K562 (cell line): ENCODE measurements at regions not wholly inside any gene's neighbourhood (a gene's known extent, or its start where the extent isn't known, plus 50 kb on each side); places are given as distances from the start of the nearest gene placed in this dataset.

Experiments
- ATAC-seq: fragments of 200-7000 bp; cut with Tn5 transposase; 3 replicates; pipeline ENCODE4 v1.9.1; 2020; ENCODE audit warnings: moderate library complexity
- BruUV-seq: library from RNA; stranded (reverse); fragments of 400-500 nt; replicated peaks from 2 replicates; lab custom pipeline; 2021; lab: Mats Ljungman, UMichigan
- CTCF ChIA-PET: fragments of 300-600 bp; formaldehyde crosslinking; extraction: SDS; loops from one replicate; lab custom pipeline; 2021; ENCODE audit warnings: low intra/inter-chr PET ratio; lab: Yijun Ruan, JAX
- POLR2A ChIA-PET: fragments of 300-600, 350-650 bp; sonication (Branson Sonifier 250); formaldehyde crosslinking; extraction: SDS; loops from one replicate; lab custom pipeline; 2021; ENCODE audit warnings: antibody characterized with exemption, inconsistent platforms; lab: Yijun Ruan, JAX
- DNase-seq, 4 experiments: peaks; one replicate each; pipeline versions ENCODE4 v3.0.0 to v3.0.0-alpha.2; 2011 to 2018; ENCODE audit warnings: low spot score in 3 of 4, mixed read lengths in 3 of 4; ENCODE audit errors: extremely low read depth in 1 of 4
- FAIRE-seq: peaks from 2 replicates; lab custom pipeline; 2011; peaks lifted over from hg19 to GRCh38; lab: Jason Lieb, UNC
- H2AFZ ChIP-seq: 2 replicates; pipeline ENCODE4 v1.6.0; 2011; ENCODE audit warnings: low read depth, low read length, control low read depth, inconsistent platforms
- H3K27ac ChIP-seq: fragments of 200-600 bp; 3 replicates; pipeline ENCODE4 v1.8.0; 2011; ENCODE audit warnings: low read depth, mild to moderate bottlenecking, control low read depth, inconsistent platforms, low read length, moderate library complexity, mixed read lengths; ENCODE audit errors: extremely low read depth
- H3K27me3 ChIP-seq, 2 experiments: fragments of 300-600 bp in 1 of 2; 2 replicates in 1 of 2; 3 replicates in 1 of 2; pipeline versions ENCODE4 v1.6.0 to v1.8.0; 2011; ENCODE audit warnings: inconsistent platforms in 2 of 2, low read length in 2 of 2, mild to moderate bottlenecking in 1 of 2, mixed read lengths in 1 of 2, moderate library complexity in 1 of 2; ENCODE audit not compliant: control insufficient read depth in 2 of 2, insufficient read depth in 2 of 2
- H3K36me3 ChIP-seq: fragments of 300-600 bp; 3 replicates; pipeline ENCODE4 v1.8.0; 2011; ENCODE audit warnings: mild to moderate bottlenecking, low read length, inconsistent platforms; ENCODE audit not compliant: control insufficient read depth, insufficient read depth
- H3K4me1 ChIP-seq, 2 experiments: fragments of 200-600 bp in 1 of 2; replicated peaks in 1 of 2; 2 replicates in 1 of 2; 3 replicates in 1 of 2; pipeline versions ENCODE4 v1.5.1 to v1.8.0; 2011; ENCODE audit warnings: inconsistent platforms in 2 of 2, low read length in 2 of 2, mild to moderate bottlenecking in 1 of 2, mixed read lengths in 1 of 2, moderate library complexity in 1 of 2; ENCODE audit not compliant: control insufficient read depth in 2 of 2, insufficient read depth in 2 of 2
- H3K4me2 ChIP-seq: 2 replicates; pipeline ENCODE4 v1.6.1; 2011; ENCODE audit warnings: low read length, control low read depth, inconsistent platforms, mixed read lengths; ENCODE audit not compliant: insufficient read depth
- H3K4me3 ChIP-seq: fragments of 200-600 bp; sonication (generic), shearing (Covaris generic); 2 replicates; pipeline ENCODE4 v1.5.1; 2016; ENCODE audit warnings: control low read depth, inconsistent platforms
- H3K79me2 ChIP-seq: fragments of 200-600 bp; 3 replicates; pipeline ENCODE4 v1.8.0; 2011; ENCODE audit warnings: low read length, inconsistent platforms; ENCODE audit not compliant: control insufficient read depth, insufficient read depth
- H3K9ac ChIP-seq, 2 experiments: 2 replicates each; pipeline versions ENCODE4 v1.6.0 to v1.6.1; 2011; ENCODE audit warnings: low read depth in 2 of 2, low read length in 2 of 2, control low read depth in 1 of 2, inconsistent platforms in 1 of 2, mild to moderate bottlenecking in 1 of 2, mixed read lengths in 1 of 2; ENCODE audit not compliant: insufficient read depth in 1 of 2
- H3K9me1 ChIP-seq: one replicate; pipeline ENCODE4 v1.6.0; 2011; ENCODE audit warnings: inconsistent platforms, mild to moderate bottlenecking, low read length, moderate library complexity; ENCODE audit not compliant: control insufficient read depth, insufficient read depth
- H3K9me3 ChIP-seq: replicated peaks from 2 replicates; pipeline ENCODE4 v1.5.1; 2011; ENCODE audit warnings: low read depth, low read length, inconsistent platforms; ENCODE audit not compliant: control insufficient read depth, insufficient read depth
- H4K20me1 ChIP-seq: replicated peaks from 2 replicates; pipeline ENCODE4 v1.6.1; 2011; ENCODE audit warnings: low read length, inconsistent platforms, mixed read lengths; ENCODE audit not compliant: control insufficient read depth, insufficient read depth
- BRD4 ChIP-seq: fragments of 200-600 bp; sonication (generic); IDR thresholded peaks from 2 replicates; pipeline ENCODE4 v1.6.1; 2017; ENCODE audit warnings: inconsistent platforms
- FOXM1 ChIP-seq, 2 experiments: fragments of 450-650 bp in 1 of 2; sonication (generic) in 1 of 2; formaldehyde crosslinking in 1 of 2; IDR thresholded peaks; 2 replicates each; pipeline versions ENCODE4 v1.6.1 to v1.9.0; 2017 to 2022; ENCODE audit warnings: low read depth in 2 of 2, mild to moderate bottlenecking in 2 of 2, missing genetic modification reagents in 1 of 2, moderate library complexity in 1 of 2
- FOXP1 ChIP-seq: sonication (generic); formaldehyde crosslinking; IDR thresholded peaks from 2 replicates; pipeline ENCODE4 v1.8.0; 2022; ENCODE audit warnings: mild to moderate bottlenecking, missing genetic modification reagents
- HEY1 ChIP-seq: fragments of 250-450 bp; sonication (Bioruptor Pico); IDR thresholded peaks from 2 replicates; pipeline ENCODE4 v1.5.0; 2020; ENCODE audit warnings: mild to moderate bottlenecking, moderate library complexity, borderline replicate concordance
- MLX ChIP-seq, 2 experiments: fragments of 450-650 bp in 1 of 2; sonication (generic) in 1 of 2; formaldehyde crosslinking; conservative IDR thresholded peaks; 2 replicates each; pipeline versions ENCODE4 v1.4.0 to v1.8.1; 2020 to 2022; ENCODE audit warnings: mild to moderate bottlenecking in 1 of 2, missing genetic modification reagents in 1 of 2
- SOX6 ChIP-seq: fragments of 450-650 bp; IDR thresholded peaks from 2 replicates; pipeline ENCODE4 v1.6.1; 2014; ENCODE audit warnings: mild to moderate bottlenecking
- ZC3H8 ChIP-seq: fragments of 450-650 bp; IDR thresholded peaks from 2 replicates; pipeline ENCODE4 v1.6.1; 2017
- ZNF778 ChIP-seq: fragments of 450-650 bp; formaldehyde crosslinking; IDR thresholded peaks from 2 replicates; pipeline ENCODE4 v1.4.0; 2020; ENCODE audit warnings: mild to moderate bottlenecking, moderate library complexity
- WGBS: fragments of 100-300 bp; shearing (Covaris generic); methylation state at CpG from one replicate; pipeline ENCODE4 v1.1.6; 2016; ENCODE audit warnings: low coverage, mixed read lengths; ENCODE audit not compliant: insufficient coverage; ENCODE audit errors: missing lambda C conversion rate; 5-methylcytosine and 5-hydroxymethylcytosine counted together
- in situ Hi-C: fragments of 300-500 bp; cut with MboI; formaldehyde crosslinking; loops from 4 replicates; pipeline ENCODE4 v1.15.0; 2018; ENCODE audit warnings: inconsistent platforms, mixed read lengths
- intact Hi-C: fragments of 100-400 bp; cut with micrococcal nuclease; formaldehyde crosslinking; loops from 2 replicates; pipeline ENCODE4 v1.14.2; 2022
- TF ChIP-seq, protein P1 (sequence below): sonication (generic); formaldehyde crosslinking; IDR thresholded peaks from 2 replicates; pipeline ENCODE4 v1.9.0; 2022; ENCODE audit warnings: mild to moderate bottlenecking, missing genetic modification reagents

GRCh38 chr20:6909608-6910007, 142.1 kb downstream of the BMP2 start:
- no TSS peak for BruUV-seq
- DNase-seq (no peak), ATAC-seq (no peak), FAIRE-seq (no peak)
- H3K36me3 ChIP-seq: no peaks in the 10 kb centered on the region
- no peaks in the 10 kb centered on the region for H3K27me3 ChIP-seq
- H3K4me2 ChIP-seq: no peak overlapping the region
- no peak overlapping the region for H3K9ac ChIP-seq
- intact Hi-C loops: no loop called here
- H4K20me1 ChIP-seq: no peaks in the 10 kb centered on the region
- H3K9me1 ChIP-seq: no peaks in the 10 kb centered on the region
- ChIA-PET CTCF (no interaction called here), POLR2A (no interaction called here)
- H3K9me3 ChIP-seq: no peaks in the 10 kb centered on the region
- WGBS: 0% methylated on average over 3 of the region's 3 CpGs
- in situ Hi-C loops: no loop called here
- no peaks in the 10 kb centered on the region for H3K79me2 ChIP-seq
- H3K27ac ChIP-seq: no peak overlapping the region
- TF ChIP-seq, protein P1, sequence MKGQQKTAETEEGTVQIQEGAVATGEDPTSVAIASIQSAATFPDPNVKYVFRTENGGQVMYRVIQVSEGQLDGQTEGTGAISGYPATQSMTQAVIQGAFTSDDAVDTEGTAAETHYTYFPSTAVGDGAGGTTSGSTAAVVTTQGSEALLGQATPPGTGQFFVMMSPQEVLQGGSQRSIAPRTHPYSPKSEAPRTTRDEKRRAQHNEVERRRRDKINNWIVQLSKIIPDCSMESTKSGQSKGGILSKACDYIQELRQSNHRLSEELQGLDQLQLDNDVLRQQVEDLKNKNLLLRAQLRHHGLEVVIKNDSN (CRISPR knock-in tag): no peak
- no peak for TF ChIP-seq HEY1 (CRISPR knock-in tag)
- no peak for TF ChIP-seq FOXP1 (CRISPR knock-in tag)
- no peak for TF ChIP-seq MLX (CRISPR knock-in tag; conservative IDR thresholded peaks at IDR 0.05)
- TF ChIP-seq ZC3H8: no peak
- no peak for TF ChIP-seq BRD4
- no peak for TF ChIP-seq SOX6
- TF ChIP-seq FOXM1 (IDR thresholded peaks at IDR 0.05; ENCODE audit: low read depth): no peak
- TF ChIP-seq FOXM1 (CRISPR knock-in tag; IDR thresholded peaks at IDR 0.05; ENCODE audit: low read depth): no peak
- no peak for TF ChIP-seq ZNF778 (CRISPR knock-in tag)
- no peak overlapping the region for H3K4me3 ChIP-seq
- H2AFZ ChIP-seq: no peak overlapping the region
- no peaks in the 10 kb centered on the region for H3K4me1 ChIP-seq
